Lower lobe of right lung (tissue), 2 donors: ENCODE measurements at regions not wholly inside any gene's neighbourhood (a gene's known extent, or its start where the extent isn't known, plus 50 kb on each side); places are given as distances from the start of the nearest gene placed in this dataset.

Experiments
- ATAC-seq, 2 donors: fragments of 200-7000 bp; cut with Tn5 transposase; one replicate each; pipeline ENCODE4 v1.9.1; 2020 to 2022; ENCODE audit warnings: mild to moderate bottlenecking in 2 of 2, moderate library complexity in 2 of 2
- DNase-seq: peaks from one replicate; pipeline ENCODE4 v3.0.0-alpha.2; 2020
- H3K27ac ChIP-seq: fragments of 200-600 bp; one replicate; pipeline ENCODE4 v1.8.0; 2022
- H3K27me3 ChIP-seq: fragments of 200-600 bp; one replicate; pipeline ENCODE4 v1.8.0; 2022; ENCODE audit warnings: low read depth
- H3K36me3 ChIP-seq: fragments of 200-600 bp; one replicate; pipeline ENCODE4 v1.8.0; 2022; ENCODE audit warnings: mild to moderate bottlenecking
- H3K4me1 ChIP-seq: fragments of 200-600 bp; one replicate; pipeline ENCODE4 v1.8.0; 2022
- H3K4me3 ChIP-seq: fragments of 200-600 bp; one replicate; pipeline ENCODE4 v1.8.0; 2022; ENCODE audit warnings: mild to moderate bottlenecking
- H3K9me3 ChIP-seq: fragments of 200-600 bp; one replicate; pipeline ENCODE4 v1.8.0; 2022
- intact Hi-C: fragments of 100-400 bp; cut with DNase I; formaldehyde crosslinking; loops from one replicate; pipeline ENCODE4 v1.11.0; 2022
- TF ChIP-seq, protein P1 (sequence below): fragments of 200-600 bp; IDR thresholded peaks from one replicate; pipeline ENCODE4 v1.8.0; 2022; ENCODE audit warnings: antibody characterized with exemption, mild to moderate bottlenecking
- donor health status: DM: no; HTN: yes; CAD: no; lungs with severe emphysema.

DNA sequence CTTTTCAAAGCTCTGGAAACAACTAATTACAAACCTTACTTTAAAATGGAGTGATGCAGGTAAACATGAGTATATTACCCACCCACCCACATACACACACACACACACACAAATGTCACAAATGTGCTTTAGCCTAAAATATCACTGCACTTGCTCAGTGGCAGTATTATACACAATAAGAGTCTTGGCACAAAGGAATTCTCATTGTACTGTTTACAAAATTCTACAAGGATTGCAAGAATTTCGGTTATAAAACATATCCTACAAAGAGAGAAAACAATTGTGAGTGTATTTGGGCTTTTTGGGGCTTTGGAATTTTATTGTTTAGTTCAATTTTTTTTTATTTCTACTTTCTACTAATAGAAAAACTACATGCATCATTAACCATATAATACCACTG lies 113.2 kb upstream of the BEND6 start:
- Histone ChIP-seq H3K4me1 (peaks cover 7% of the 10 kb centered on the region), H3K27ac (peak overlapping the region; percentile 56), H3K9me3 (no peaks in the 10 kb centered on the region), H3K4me3 (peak overlapping the region; percentile 67), H3K36me3 (no peaks in the 10 kb centered on the region), H3K27me3 (no peaks in the 10 kb centered on the region)
- DNase-seq (no peak), ATAC-seq (no peak)
- TF ChIP-seq, protein P1, sequence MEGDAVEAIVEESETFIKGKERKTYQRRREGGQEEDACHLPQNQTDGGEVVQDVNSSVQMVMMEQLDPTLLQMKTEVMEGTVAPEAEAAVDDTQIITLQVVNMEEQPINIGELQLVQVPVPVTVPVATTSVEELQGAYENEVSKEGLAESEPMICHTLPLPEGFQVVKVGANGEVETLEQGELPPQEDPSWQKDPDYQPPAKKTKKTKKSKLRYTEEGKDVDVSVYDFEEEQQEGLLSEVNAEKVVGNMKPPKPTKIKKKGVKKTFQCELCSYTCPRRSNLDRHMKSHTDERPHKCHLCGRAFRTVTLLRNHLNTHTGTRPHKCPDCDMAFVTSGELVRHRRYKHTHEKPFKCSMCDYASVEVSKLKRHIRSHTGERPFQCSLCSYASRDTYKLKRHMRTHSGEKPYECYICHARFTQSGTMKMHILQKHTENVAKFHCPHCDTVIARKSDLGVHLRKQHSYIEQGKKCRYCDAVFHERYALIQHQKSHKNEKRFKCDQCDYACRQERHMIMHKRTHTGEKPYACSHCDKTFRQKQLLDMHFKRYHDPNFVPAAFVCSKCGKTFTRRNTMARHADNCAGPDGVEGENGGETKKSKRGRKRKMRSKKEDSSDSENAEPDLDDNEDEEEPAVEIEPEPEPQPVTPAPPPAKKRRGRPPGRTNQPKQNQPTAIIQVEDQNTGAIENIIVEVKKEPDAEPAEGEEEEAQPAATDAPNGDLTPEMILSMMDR = no peak
- intact Hi-C loops = loop anchor here (10.0 kb wide), 1 partner anchor 207 kb away; no protein-coding TSS in a partner anchor

DNA sequence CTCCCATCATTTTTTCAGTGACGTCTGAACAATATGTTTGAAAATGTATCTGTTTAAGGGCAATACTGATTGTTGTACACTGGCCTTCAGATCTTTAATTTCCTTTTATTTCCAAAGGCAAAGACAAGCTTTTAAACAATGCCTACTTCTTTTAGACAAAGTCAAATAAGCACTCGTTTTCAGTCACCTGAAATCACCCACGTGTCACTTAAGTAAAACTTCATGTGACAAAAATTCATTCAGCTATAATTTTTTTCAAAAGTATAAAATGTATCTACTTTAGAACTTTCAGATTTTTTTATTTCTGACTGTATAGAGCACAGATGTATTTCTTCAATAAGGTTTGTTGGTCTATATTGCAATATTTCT lies 113.5 kb upstream of the BEND6 start:
- intact Hi-C loops = loop anchor here (10.0 kb wide), 1 partner anchor 207 kb away; no protein-coding TSS in a partner anchor
- peak overlapping the region; percentile 67 for H3K4me3 ChIP-seq

DNA sequence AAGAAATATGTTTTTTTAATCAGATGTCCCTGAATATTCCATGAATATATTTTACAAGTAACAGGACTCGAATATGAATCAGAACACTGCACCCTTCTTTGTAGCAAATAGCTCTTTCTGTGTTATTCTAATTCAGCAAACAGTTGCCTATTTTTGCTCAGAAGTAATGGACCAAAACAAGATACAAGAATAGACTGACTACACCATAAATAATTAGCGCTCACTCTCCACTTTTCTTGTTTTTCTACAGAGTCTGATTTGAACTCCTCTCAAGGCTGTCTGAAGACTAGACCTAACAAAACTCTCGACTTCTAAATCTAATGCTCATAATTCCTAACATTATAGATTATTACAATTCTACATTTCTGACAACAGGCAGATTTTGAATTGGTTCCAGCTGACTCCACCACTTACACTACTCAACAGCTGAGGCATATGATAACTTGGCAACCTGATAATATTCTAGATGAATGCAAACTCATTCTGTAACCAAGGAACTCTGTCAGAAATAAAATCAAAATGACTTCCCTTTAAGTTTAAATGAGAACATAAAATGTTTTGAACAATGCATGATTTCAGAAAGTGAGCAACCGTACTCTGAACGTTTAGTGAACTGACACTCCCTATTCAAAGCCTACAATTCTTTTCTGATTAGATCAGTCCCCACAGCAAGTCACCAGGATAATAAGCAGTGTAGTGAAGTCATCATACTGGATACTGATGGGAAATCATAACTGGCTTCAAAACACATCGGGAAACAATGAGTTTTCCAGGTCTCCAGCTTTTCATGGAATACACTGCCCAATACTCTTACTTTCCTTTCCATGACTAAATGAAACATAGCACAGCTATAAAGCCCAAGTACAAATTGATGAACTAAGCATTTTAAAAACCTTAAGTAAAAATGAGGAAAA lies 114.2 kb upstream of the BEND6 start:
- DNase-seq = no peak
- no peaks in the 10 kb centered on the region for H3K36me3 ChIP-seq
- H3K27ac ChIP-seq = peak overlapping the region; percentile 56
- intact Hi-C loops = loop anchor here (10.0 kb wide), 1 partner anchor 206 kb away; no protein-coding TSS in a partner anchor
- H3K4me1 ChIP-seq = peaks cover 7% of the 10 kb centered on the region
- TF ChIP-seq, protein P1 = no peak
- H3K4me3 ChIP-seq = no peak overlapping the region
- ATAC-seq = peak; percentile 27 to 58
- no peaks in the 10 kb centered on the region for H3K9me3 ChIP-seq
- no peaks in the 10 kb centered on the region for H3K27me3 ChIP-seq

More for the DNA sequence above, 113.5 kb upstream of the BEND6 start:
- Histone ChIP-seq H3K27me3 (no peaks in the 10 kb centered on the region), H3K9me3 (no peaks in the 10 kb centered on the region), H3K4me1 (peaks cover 7% of the 10 kb centered on the region), H3K36me3 (no peaks in the 10 kb centered on the region), H3K27ac (peak overlapping the region; percentile 56)
- DNase-seq (no peak), ATAC-seq (no peak)
- TF ChIP-seq, protein P1 = no peak

DNA sequence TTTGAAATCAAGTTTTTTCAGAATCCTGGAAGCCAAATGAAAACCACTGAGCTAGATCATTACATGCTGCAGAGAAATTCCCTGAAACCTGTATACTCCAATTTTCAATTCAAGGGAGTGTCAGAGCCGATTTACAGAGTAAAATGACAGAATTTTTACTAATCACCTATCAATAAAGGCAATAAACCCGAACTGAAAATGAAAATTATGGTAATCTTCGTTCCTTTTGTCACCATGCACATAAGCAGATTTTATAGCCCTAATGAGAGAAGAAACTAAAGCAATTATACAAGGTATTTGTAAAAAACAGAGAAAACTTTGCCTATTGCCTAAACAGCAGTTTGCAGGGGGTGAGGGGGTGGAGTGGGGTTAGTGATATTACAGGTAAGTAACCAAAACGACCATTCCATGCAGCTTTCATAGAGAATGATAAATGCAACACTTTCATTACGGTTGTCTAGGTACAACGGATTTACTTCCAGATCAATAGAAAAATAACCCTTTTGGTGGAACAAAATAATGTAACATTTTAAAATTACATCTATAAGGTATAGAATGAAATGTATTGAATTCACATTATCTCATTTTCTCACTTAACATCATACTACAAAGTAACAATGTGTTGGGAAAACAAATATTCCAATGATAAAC lies 115.2 kb upstream of the BEND6 start:
- TF ChIP-seq, protein P1 = no peak

DNA sequence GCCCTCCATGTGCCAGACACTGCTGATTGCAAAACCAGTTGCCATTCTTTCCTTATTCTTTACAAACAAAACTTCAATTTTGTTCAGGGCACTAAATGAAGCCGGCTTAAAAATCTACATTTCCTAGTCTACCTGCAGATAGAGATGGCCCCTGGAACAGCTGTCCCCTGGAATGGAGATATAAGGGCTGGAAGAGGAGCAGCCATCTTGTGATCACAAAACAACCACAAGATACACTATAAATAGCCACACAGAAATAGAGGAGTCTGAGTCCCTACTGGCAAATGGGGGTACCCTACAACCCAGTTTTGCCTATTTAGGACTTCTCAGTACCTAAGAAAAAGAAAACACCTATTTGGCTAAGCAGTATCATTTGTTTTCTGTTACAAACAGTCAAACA lies 115.9 kb upstream of the BEND6 start:
- H3K36me3 ChIP-seq = no peaks in the 10 kb centered on the region
- DNase-seq (no peak), ATAC-seq (no peak)
- H3K9me3 ChIP-seq = no peaks in the 10 kb centered on the region
- peak overlapping the region; percentile 3 for H3K27ac ChIP-seq
- no peaks in the 10 kb centered on the region for H3K27me3 ChIP-seq
- peaks cover under 1% of the 10 kb centered on the region for H3K4me1 ChIP-seq
- TF ChIP-seq, protein P1 = no peak
- intact Hi-C loops = no loop called here
- no peak overlapping the region for H3K4me3 ChIP-seq

More for the DNA sequence above, 115.2 kb upstream of the BEND6 start:
- Histone ChIP-seq H3K4me1 (peaks cover 7% of the 10 kb centered on the region), H3K36me3 (no peaks in the 10 kb centered on the region), H3K9me3 (no peaks in the 10 kb centered on the region), H3K27ac (peak overlapping the region; percentile 3), H3K4me3 (no peak overlapping the region), H3K27me3 (no peaks in the 10 kb centered on the region)
- intact Hi-C loops = loop anchor here (10.0 kb wide), 1 partner anchor 205 kb away; no protein-coding TSS in a partner anchor
- ATAC-seq (no peak), DNase-seq (no peak)
